PC-9 (cell line): ENCODE measurements at regions not wholly inside any gene's neighbourhood (a gene's known extent, or its start where the extent isn't known, plus 50 kb on each side); places are given as distances from the start of the nearest gene placed in this dataset.

Source experiments
- BruUV-seq: library from RNA; stranded (reverse); fragments of 400-500 nt; replicated peaks from 2 replicates; lab custom pipeline; 2021; lab: Mats Ljungman, UMichigan
- CTCF ChIA-PET: fragments of 300-600 bp; sonication (Branson Sonifier 250); formaldehyde crosslinking; loops from one replicate; lab custom pipeline; 2022; ENCODE audit warnings: antibody characterized with exemption; lab: Charles Lee
- POLR2A ChIA-PET: fragments of 300-600 bp; sonication (Branson Sonifier 250); formaldehyde crosslinking; loops from one replicate; lab custom pipeline; 2022; ENCODE audit warnings: antibody characterized with exemption; ENCODE audit not compliant: unreplicated experiment; lab: Charles Lee
- DNase-seq, 2 experiments: peaks; one replicate each; pipeline versions ENCODE4 v3.0.0 to v3.0.0-alpha.2; 2015 to 2022; ENCODE audit warnings: mixed read lengths in 1 of 2
- H2AFZ ChIP-seq: fragments of 200-600 bp; sonication (generic); 2 replicates; pipeline ENCODE4 v1.8.1; 2017; ENCODE audit warnings: antibody characterized with exemption
- H3F3A ChIP-seq: fragments of 200-600 bp; sonication (generic); 2 replicates; pipeline ENCODE4 v1.8.1; 2017; ENCODE audit warnings: antibody characterized with exemption, mild to moderate bottlenecking, low read depth; ENCODE audit not compliant: insufficient read depth
- H3K27ac ChIP-seq: fragments of 200-600 bp; sonication (generic); 2 replicates; pipeline ENCODE4 v1.6.1; 2016; ENCODE audit warnings: mixed run types
- H3K27me3 ChIP-seq: fragments of 200-600 bp; sonication (generic); 2 replicates; pipeline ENCODE4 v1.6.1; 2016; ENCODE audit warnings: low read depth, mixed run types; ENCODE audit not compliant: insufficient read depth
- H3K36me3 ChIP-seq: fragments of 200-600 bp; sonication (generic); 2 replicates; pipeline ENCODE4 v1.6.1; 2016; ENCODE audit warnings: low read depth, mixed run types
- H3K4me1 ChIP-seq: fragments of 200-600 bp; sonication (generic); replicated peaks from 2 replicates; pipeline ENCODE4 v1.6.1; 2016; ENCODE audit warnings: mixed run types; ENCODE audit not compliant: insufficient read depth
- H3K4me2 ChIP-seq: fragments of 200-600 bp; sonication (generic); 2 replicates; pipeline ENCODE4 v1.6.1; 2017; ENCODE audit warnings: mixed run types
- H3K4me3 ChIP-seq: fragments of 200-600 bp; sonication (generic); 2 replicates; pipeline ENCODE4 v1.6.1; 2016; ENCODE audit warnings: mixed run types
- H3K79me2 ChIP-seq: fragments of 200-600 bp; sonication (generic); 2 replicates; pipeline ENCODE4 v1.6.1; 2017; ENCODE audit warnings: low read depth, mixed run types
- H3K9me2 ChIP-seq: fragments of 200-600 bp; sonication (generic); 2 replicates; pipeline ENCODE4 v1.8.1; 2017; ENCODE audit warnings: mild to moderate bottlenecking; ENCODE audit not compliant: insufficient read depth
- H3K9me3 ChIP-seq: fragments of 200-600 bp; sonication (generic); 2 replicates; pipeline ENCODE4 v1.8.1; 2016; ENCODE audit warnings: low read depth; ENCODE audit not compliant: insufficient read depth
- H4K20me1 ChIP-seq: fragments of 200-600 bp; sonication (generic); 2 replicates; pipeline ENCODE4 v1.8.1; 2017; ENCODE audit not compliant: insufficient read depth
- CTCF ChIP-seq: fragments of 200-600 bp; sonication (generic); conservative IDR thresholded peaks from 2 replicates; pipeline ENCODE4 v1.6.1; 2017; ENCODE audit warnings: mixed run types, antibody characterized with exemption, mild to moderate bottlenecking, moderate library complexity
- EZH2 ChIP-seq: fragments of 200-600 bp; sonication (generic); IDR thresholded peaks from 2 replicates; pipeline ENCODE4 v1.8.0; 2017; ENCODE audit warnings: antibody characterized with exemption, low read depth
- intact Hi-C: fragments of 100-400 bp; cut with micrococcal nuclease; formaldehyde crosslinking; loops from one replicate; pipeline ENCODE4 v1.10.0; 2022; ENCODE audit not compliant: unreplicated experiment

- Histone ChIP-seq H3K79me2 (no peaks in the 10 kb centered on the region), H3K4me3 (no peak overlapping the region), H3K9me3 (no peaks in the 10 kb centered on the region), H3K36me3 (no peaks in the 10 kb centered on the region), H3K27me3 (no peaks in the 10 kb centered on the region), H3K27ac (no peak overlapping the region), H3K4me2 (no peak overlapping the region), H2AFZ (no peak overlapping the region), H3F3A (no peaks in the 10 kb centered on the region), H3K9me2 (no peaks in the 10 kb centered on the region), H4K20me1 (no peaks in the 10 kb centered on the region), H3K4me1 (no peaks in the 10 kb centered on the region)
- CTCF ChIA-PET: no interaction called here
- DNase-seq: no peak
- no TSS peak for BruUV-seq
- intact Hi-C loops: no loop called here
- POLR2A ChIA-PET: no interaction called here
- no peak for TF ChIP-seq EZH2
- TF ChIP-seq CTCF: no peak
Measured at GRCh38 chr1:68969441-68969840, 472.6 kb upstream of the DEPDC1 start.

DNA sequence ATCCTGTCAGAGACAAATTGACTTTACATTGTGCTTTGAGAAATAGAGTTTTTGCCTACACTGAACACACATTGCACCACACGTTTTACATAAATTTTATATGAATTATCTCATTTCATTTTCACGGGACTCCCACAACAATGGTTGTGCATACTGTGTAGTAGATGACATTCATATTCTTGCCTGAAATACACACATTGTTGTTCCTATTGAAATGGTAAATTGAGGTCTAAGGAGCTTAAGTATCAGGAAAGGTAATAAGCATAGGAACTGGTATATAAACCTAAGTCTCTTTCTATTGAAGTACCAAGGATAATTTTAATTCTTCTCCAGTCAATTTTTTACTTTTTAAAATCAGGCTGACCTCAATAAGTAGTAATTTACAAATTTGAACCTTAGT lies 473.7 kb upstream of the DEPDC1 start:
- intact Hi-C loops: loop anchor here (10.0 kb wide), 1 partner anchor 856 kb away; no protein-coding TSS in a partner anchor

DNA sequence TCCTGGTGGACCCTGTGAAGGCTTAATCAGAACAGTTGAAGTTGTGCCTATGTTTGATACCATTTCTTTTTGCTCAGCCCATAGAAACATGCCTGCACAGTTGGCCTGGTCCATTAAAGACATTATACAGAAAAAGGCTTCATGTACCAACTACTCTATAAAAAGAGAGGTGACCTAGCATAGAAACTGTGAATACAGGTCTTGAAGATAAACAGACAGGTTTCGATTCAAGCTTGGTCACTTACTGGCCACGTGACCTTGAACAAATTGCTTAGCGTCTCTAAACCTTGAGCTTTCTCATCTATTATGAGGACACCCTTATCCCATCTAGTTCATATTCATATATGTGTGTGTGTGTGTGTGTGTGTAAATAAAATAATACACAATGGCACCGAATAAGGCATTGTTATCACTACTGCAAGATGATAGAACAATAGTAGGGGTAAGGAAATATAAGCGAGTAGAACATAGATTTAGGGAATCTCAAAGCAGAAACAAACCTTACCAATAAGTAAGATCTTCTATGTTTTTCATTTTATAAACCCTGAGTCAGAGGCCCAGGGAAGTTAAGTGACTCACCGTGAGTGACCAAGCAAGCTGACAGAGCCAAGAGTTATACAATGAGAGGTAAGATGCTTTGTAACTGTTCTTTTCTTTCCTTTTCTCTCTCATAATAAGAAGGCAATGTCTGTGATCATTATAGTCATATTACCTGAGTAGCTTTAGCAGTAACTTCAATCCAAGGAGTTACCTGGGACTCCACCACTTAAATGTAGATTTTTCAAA lies 476.8 kb upstream of the DEPDC1 start:
- H3K4me2 ChIP-seq: no peak overlapping the region
- CTCF ChIA-PET: no interaction called here
- no peaks in the 10 kb centered on the region for H3K9me3 ChIP-seq
- H3K4me3 ChIP-seq: no peak overlapping the region
- no TSS peak for BruUV-seq
- H3K27me3 ChIP-seq: no peaks in the 10 kb centered on the region
- H4K20me1 ChIP-seq: no peaks in the 10 kb centered on the region
- H3K36me3 ChIP-seq: no peaks in the 10 kb centered on the region
- no peaks in the 10 kb centered on the region for H3K9me2 ChIP-seq
- H3K79me2 ChIP-seq: no peaks in the 10 kb centered on the region
- TF ChIP-seq CTCF (no peak), EZH2 (no peak)
- no peak overlapping the region for H2AFZ ChIP-seq
- DNase-seq: no peak
- intact Hi-C loops: loop anchor here (10.0 kb wide), 1 partner anchor 859 kb away; no protein-coding TSS in a partner anchor
- H3K4me1 ChIP-seq: no peaks in the 10 kb centered on the region
- no peaks in the 10 kb centered on the region for H3F3A ChIP-seq
- POLR2A ChIA-PET: interaction anchor here (0.6 to 0.7 kb wide), 2 partner anchors 147 to 356 kb away, joined by 3 to 4 read pairs; no protein-coding TSS in a partner anchor
- no peak overlapping the region for H3K27ac ChIP-seq

More for the DNA sequence above, 473.7 kb upstream of the DEPDC1 start:
- Histone ChIP-seq H3K27ac (no peak overlapping the region), H3K27me3 (no peaks in the 10 kb centered on the region), H2AFZ (no peak overlapping the region), H4K20me1 (no peaks in the 10 kb centered on the region), H3K4me3 (no peak overlapping the region), H3K4me1 (no peaks in the 10 kb centered on the region), H3K9me3 (no peaks in the 10 kb centered on the region), H3F3A (no peaks in the 10 kb centered on the region), H3K9me2 (no peaks in the 10 kb centered on the region), H3K4me2 (no peak overlapping the region), H3K36me3 (no peaks in the 10 kb centered on the region), H3K79me2 (no peaks in the 10 kb centered on the region)
- ChIA-PET POLR2A (no interaction called here), CTCF (no interaction called here)
- no TSS peak for BruUV-seq
- TF ChIP-seq EZH2: no peak
- TF ChIP-seq CTCF: no peak
- DNase-seq: no peak
